HCT116 (cell line): ENCODE measurements at regions not wholly inside any gene's neighbourhood (a gene's known extent, or its start where the extent isn't known, plus 50 kb on each side); places are given as distances from the start of the nearest gene placed in this dataset.

Experiments
- ATAC-seq: fragments of 200-7000 bp; cut with Tn5 transposase; 2 replicates; pipeline ENCODE4 v1.9.1; 2020; ENCODE audit warnings: mild to moderate bottlenecking, moderate library complexity
- BruUV-seq: library from RNA; stranded (reverse); fragments of 400-500 nt; replicated peaks from 2 replicates; lab custom pipeline; 2021; lab: Mats Ljungman, UMichigan
- CTCF ChIA-PET: fragments of 300-600 bp; sonication (Branson Sonifier 250); formaldehyde crosslinking; loops from one replicate; lab custom pipeline; 2021; ENCODE audit warnings: antibody characterized with exemption; lab: Charles Lee
- POLR2A ChIA-PET: fragments of 300-600, 350-600 bp; sonication (Branson Sonifier 250); formaldehyde crosslinking; loops from one replicate; lab custom pipeline; 2021; ENCODE audit warnings: antibody characterized with exemption; lab: Charles Lee
- RAD21 ChIA-PET, 2 experiments: fragments of 300-600 bp; sonication (Branson Sonifier 250); formaldehyde crosslinking; loops; one replicate each; lab custom pipeline; 2023; ENCODE audit warnings: low total read pairs in 2 of 2; ENCODE audit not compliant: uncharacterized antibody in 2 of 2, unreplicated experiment in 2 of 2, low non-redundant PET in 1 of 2; lab: Charles Lee
- DNase-seq: peaks from one replicate; pipeline ENCODE4 v3.0.0-alpha.2; 2010; ENCODE audit warnings: low read depth, low spot score
- H2AFZ ChIP-seq: fragments of 200-600 bp; shearing (Covaris generic), sonication (generic); 2 replicates; pipeline ENCODE4 v1.6.1; 2017; ENCODE audit warnings: low read depth, mixed run types, mixed read lengths, antibody characterized with exemption, low read length; ENCODE audit not compliant: poor library complexity, severe bottlenecking
- H3K27ac ChIP-seq: 2 replicates; pipeline ENCODE4 v1.5.1; 2012; ENCODE audit warnings: low read depth, low read length
- H3K27me3 ChIP-seq: fragments of 200-600 bp; sonication (generic); 2 replicates; pipeline ENCODE4 v1.6.1; 2016; ENCODE audit warnings: mixed run types, low read length, mixed read lengths; ENCODE audit not compliant: insufficient read depth
- H3K36me3 ChIP-seq, 2 experiments: fragments of 200-500 bp in 1 of 2; fragments of 200-600 bp in 1 of 2; sonication (Bioruptor generic) in 1 of 2; sonication (generic) in 1 of 2; 2 replicates each; pipeline versions ENCODE4 v1.5.1 to v1.6.1; 2014 to 2016; ENCODE audit warnings: low read length in 2 of 2, inconsistent platforms in 1 of 2, mixed read lengths in 1 of 2, mixed run types in 1 of 2; ENCODE audit not compliant: insufficient read depth in 2 of 2, control insufficient read depth in 1 of 2
- H3K4me1 ChIP-seq, 2 experiments: fragments of 200-600 bp in 1 of 2; sonication (generic) in 1 of 2; 2 replicates each; pipeline versions ENCODE4 v1.5.1 to v1.6.1; 2012 to 2017; ENCODE audit warnings: low read length in 2 of 2, inconsistent platforms in 1 of 2, mild to moderate bottlenecking in 1 of 2, mixed read lengths in 1 of 2, mixed run types in 1 of 2, moderate library complexity in 1 of 2; ENCODE audit not compliant: insufficient read depth in 2 of 2, control insufficient read depth in 1 of 2
- H3K4me2 ChIP-seq: fragments of 200-600 bp; sonication (generic); 2 replicates; pipeline ENCODE4 v1.6.1; 2017; ENCODE audit warnings: mixed run types, low read length, mixed read lengths
- H3K4me3 ChIP-seq, 2 experiments: fragments of 200-600 bp in 1 of 2; sonication (generic) in 1 of 2; replicated peaks in 1 of 2; 2 replicates each; pipeline ENCODE4 v1.5.1; 2011 to 2016; ENCODE audit warnings: low read length in 2 of 2, control low read depth in 1 of 2, low read depth in 1 of 2, mild to moderate bottlenecking in 1 of 2, mixed read lengths in 1 of 2, mixed run types in 1 of 2
- H3K79me2 ChIP-seq: fragments of 200-600 bp; sonication (generic); 2 replicates; pipeline ENCODE4 v1.6.1; 2017; ENCODE audit warnings: mild to moderate bottlenecking, mixed run types, low read length, moderate library complexity, mixed read lengths; ENCODE audit not compliant: insufficient read depth
- H3K9ac ChIP-seq: fragments of 200-600 bp; sonication (generic); 2 replicates; pipeline ENCODE4 v1.6.1; 2016; ENCODE audit warnings: low read length, mixed read lengths
- H3K9me2 ChIP-seq: fragments of 200-600 bp; sonication (generic), shearing (Covaris generic); 2 replicates; pipeline ENCODE4 v1.6.1; 2017; ENCODE audit warnings: mixed run types, mild to moderate bottlenecking, moderate library complexity; ENCODE audit not compliant: insufficient read depth
- H3K9me3 ChIP-seq, 2 experiments: fragments of 200-500 bp in 1 of 2; fragments of 200-600 bp in 1 of 2; sonication (Bioruptor generic) in 1 of 2; sonication (generic) in 1 of 2; 2 replicates each; pipeline ENCODE4 v1.6.1; 2014 to 2017; ENCODE audit warnings: low read length in 2 of 2, mixed read lengths in 2 of 2, inconsistent platforms in 1 of 2, low read depth in 1 of 2, mild to moderate bottlenecking in 1 of 2, mixed run types in 1 of 2, moderate library complexity in 1 of 2; ENCODE audit not compliant: control insufficient read depth in 1 of 2, insufficient read depth in 1 of 2
- H4K20me1 ChIP-seq: fragments of 200-600 bp; sonication (generic), shearing (Covaris generic); 2 replicates; pipeline ENCODE4 v1.6.1; 2017; ENCODE audit warnings: mixed run types, mild to moderate bottlenecking, moderate library complexity; ENCODE audit not compliant: insufficient read depth
- CBX3 ChIP-seq: IDR thresholded peaks from 2 replicates; pipeline ENCODE4 v1.6.1; 2012; ENCODE audit warnings: low read depth
- CEBPB ChIP-seq: IDR thresholded peaks from 2 replicates; pipeline ENCODE4 v1.6.1; 2012; ENCODE audit warnings: low read depth
- EGR1 ChIP-seq: IDR thresholded peaks from 2 replicates; pipeline ENCODE4 v1.6.1; 2012; ENCODE audit warnings: low read depth
- FOSL1 ChIP-seq: IDR thresholded peaks from 2 replicates; pipeline ENCODE4 v1.6.1; 2012; ENCODE audit warnings: low read depth
- JUND ChIP-seq: IDR thresholded peaks from 2 replicates; pipeline ENCODE4 v1.6.1; 2012
- POLR2A ChIP-seq: IDR thresholded peaks from 2 replicates; pipeline ENCODE4 v1.7.0; 2011; ENCODE audit warnings: borderline replicate concordance; ENCODE audit not compliant: insufficient read depth, insufficient read length; ENCODE audit errors: extremely low read depth
- POLR2AphosphoS5 ChIP-seq: IDR thresholded peaks from 2 replicates; pipeline ENCODE4 v1.6.1; 2011; ENCODE audit warnings: mild to moderate bottlenecking, low read depth, low read length, moderate library complexity
- RAD21 ChIP-seq: IDR thresholded peaks from 2 replicates; pipeline ENCODE4 v1.6.1; 2012; ENCODE audit warnings: low read depth, mild to moderate bottlenecking
- SIN3A ChIP-seq: IDR thresholded peaks from 2 replicates; pipeline ENCODE4 v1.6.1; 2012; ENCODE audit warnings: low read depth
- SP1 ChIP-seq: IDR thresholded peaks from 2 replicates; pipeline ENCODE4 v1.6.1; 2012; ENCODE audit warnings: low read depth
- SRF ChIP-seq: IDR thresholded peaks from 2 replicates; pipeline ENCODE4 v1.6.1; 2012; ENCODE audit warnings: low read depth
- TCF7L2 ChIP-seq: IDR thresholded peaks from 2 replicates; pipeline ENCODE4 v1.7.0; 2011; ENCODE audit warnings: borderline replicate concordance, inconsistent platforms; ENCODE audit not compliant: insufficient read depth, insufficient read length; ENCODE audit errors: extremely low read depth
- YY1 ChIP-seq: IDR thresholded peaks from 2 replicates; pipeline ENCODE4 v1.6.1; 2011; ENCODE audit warnings: low read length, low read depth, moderate library complexity, mild to moderate bottlenecking; ENCODE audit not compliant: insufficient replicate concordance; ENCODE audit errors: extremely low read depth
- ZFX ChIP-seq: fragments of 450-650 bp; IDR thresholded peaks from 2 replicates; pipeline ENCODE4 v1.6.1; 2017
- ZNF274 ChIP-seq: fragments of 200-500 bp; sonication (Bioruptor generic); IDR thresholded peaks from 2 replicates; pipeline ENCODE4 v1.6.1; 2014; ENCODE audit warnings: mild to moderate bottlenecking, low read depth, low read length, inconsistent platforms
- intact Hi-C: fragments of 100-400 bp; cut with micrococcal nuclease; formaldehyde crosslinking; loops from 2 replicates; pipeline ENCODE4 v1.10.0; 2022
- TF ChIP-seq, protein P1 (sequence below): IDR thresholded peaks from 2 replicates; pipeline ENCODE4 v1.6.1; 2012; ENCODE audit warnings: low read depth
- TF ChIP-seq, protein P2 (sequence below): IDR thresholded peaks from 2 replicates; pipeline ENCODE4 v1.6.1; 2011; ENCODE audit warnings: mild to moderate bottlenecking, low read length, moderate library complexity; ENCODE audit not compliant: insufficient replicate concordance; ENCODE audit errors: extremely low read depth
- TF ChIP-seq, protein P3 (sequence below): IDR thresholded peaks from 2 replicates; pipeline ENCODE4 v1.6.1; 2012

DNA sequence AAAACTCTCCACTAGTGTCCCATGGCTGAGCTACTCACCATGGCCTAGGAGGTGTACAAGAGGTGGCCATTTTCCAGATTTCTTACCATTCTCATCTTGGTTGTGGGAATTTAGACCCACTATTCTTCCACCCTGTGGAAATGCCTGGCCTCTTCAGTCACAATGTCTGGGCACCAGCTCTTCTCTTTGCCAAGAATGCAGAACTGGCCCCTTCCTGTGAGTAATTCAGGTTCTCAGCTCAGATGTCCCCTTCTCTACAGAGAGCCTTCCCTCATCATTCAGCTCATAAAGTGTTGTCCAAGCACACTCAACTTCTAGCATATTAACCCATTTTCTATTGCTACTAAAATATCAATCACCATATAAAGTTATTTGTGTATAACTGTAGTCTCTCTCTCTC is 575.5 kb upstream of the KCNMB2 start:
- Histone ChIP-seq H3K4me2 (no peak overlapping the region), H3K4me1 (no peaks in the 10 kb centered on the region), H4K20me1 (no peaks in the 10 kb centered on the region), H3K4me3 (no peak overlapping the region), H2AFZ (no peak overlapping the region), H3K9ac (no peak overlapping the region), H3K9me2 (no peaks in the 10 kb centered on the region), H3K9me3 (no peaks in the 10 kb centered on the region), H3K36me3 (no peaks in the 10 kb centered on the region), H3K27me3 (no peaks in the 10 kb centered on the region), H3K79me2 (no peaks in the 10 kb centered on the region), H3K27ac (no peak overlapping the region)
- BruUV-seq, result no TSS peak
- POLR2A ChIA-PET, result no interaction called here
- TF ChIP-seq TCF7L2 (no peak), RAD21 (no peak), SIN3A (no peak), ZNF274 (no peak), CEBPB (no peak)
- TF ChIP-seq, protein P1, sequence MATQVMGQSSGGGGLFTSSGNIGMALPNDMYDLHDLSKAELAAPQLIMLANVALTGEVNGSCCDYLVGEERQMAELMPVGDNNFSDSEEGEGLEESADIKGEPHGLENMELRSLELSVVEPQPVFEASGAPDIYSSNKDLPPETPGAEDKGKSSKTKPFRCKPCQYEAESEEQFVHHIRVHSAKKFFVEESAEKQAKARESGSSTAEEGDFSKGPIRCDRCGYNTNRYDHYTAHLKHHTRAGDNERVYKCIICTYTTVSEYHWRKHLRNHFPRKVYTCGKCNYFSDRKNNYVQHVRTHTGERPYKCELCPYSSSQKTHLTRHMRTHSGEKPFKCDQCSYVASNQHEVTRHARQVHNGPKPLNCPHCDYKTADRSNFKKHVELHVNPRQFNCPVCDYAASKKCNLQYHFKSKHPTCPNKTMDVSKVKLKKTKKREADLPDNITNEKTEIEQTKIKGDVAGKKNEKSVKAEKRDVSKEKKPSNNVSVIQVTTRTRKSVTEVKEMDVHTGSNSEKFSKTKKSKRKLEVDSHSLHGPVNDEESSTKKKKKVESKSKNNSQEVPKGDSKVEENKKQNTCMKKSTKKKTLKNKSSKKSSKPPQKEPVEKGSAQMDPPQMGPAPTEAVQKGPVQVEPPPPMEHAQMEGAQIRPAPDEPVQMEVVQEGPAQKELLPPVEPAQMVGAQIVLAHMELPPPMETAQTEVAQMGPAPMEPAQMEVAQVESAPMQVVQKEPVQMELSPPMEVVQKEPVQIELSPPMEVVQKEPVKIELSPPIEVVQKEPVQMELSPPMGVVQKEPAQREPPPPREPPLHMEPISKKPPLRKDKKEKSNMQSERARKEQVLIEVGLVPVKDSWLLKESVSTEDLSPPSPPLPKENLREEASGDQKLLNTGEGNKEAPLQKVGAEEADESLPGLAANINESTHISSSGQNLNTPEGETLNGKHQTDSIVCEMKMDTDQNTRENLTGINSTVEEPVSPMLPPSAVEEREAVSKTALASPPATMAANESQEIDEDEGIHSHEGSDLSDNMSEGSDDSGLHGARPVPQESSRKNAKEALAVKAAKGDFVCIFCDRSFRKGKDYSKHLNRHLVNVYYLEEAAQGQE, result no peak
- RAD21 ChIA-PET, result no interaction called here
- CTCF ChIA-PET, result no interaction called here
- intact Hi-C loops, result no loop called here
- ATAC-seq, result no peak
- no peak for DNase-seq

DNA sequence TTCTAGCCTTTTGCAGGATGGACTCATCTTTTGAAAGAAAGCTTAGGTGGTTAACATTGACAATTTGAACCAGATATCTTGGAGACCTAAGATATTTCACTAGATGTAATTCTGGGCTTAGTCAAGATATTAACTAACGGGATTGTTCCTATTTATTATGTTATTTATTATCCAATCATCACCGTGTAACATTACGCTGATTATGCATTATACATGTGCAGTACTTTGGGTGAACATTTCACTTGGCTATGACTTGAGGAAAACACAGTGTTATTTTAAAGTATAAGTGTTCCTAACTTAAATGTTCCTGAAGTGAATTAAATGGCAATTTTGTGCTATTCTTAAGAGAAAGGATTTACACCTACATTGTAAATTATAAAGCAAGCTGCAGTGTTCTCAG is 574.5 kb upstream of the KCNMB2 start:
- Histone ChIP-seq H3K4me1 (no peaks in the 10 kb centered on the region), H3K79me2 (no peaks in the 10 kb centered on the region), H3K9me2 (no peaks in the 10 kb centered on the region), H3K4me2 (no peak overlapping the region), H3K9ac (no peak overlapping the region), H3K4me3 (no peak overlapping the region), H4K20me1 (no peaks in the 10 kb centered on the region), H2AFZ (no peak overlapping the region), H3K36me3 (no peaks in the 10 kb centered on the region), H3K9me3 (no peaks in the 10 kb centered on the region), H3K27ac (no peak overlapping the region), H3K27me3 (no peaks in the 10 kb centered on the region)
- intact Hi-C loops, result no loop called here
- ATAC-seq, result no peak
- no peak for DNase-seq
- ChIA-PET POLR2A (no interaction called here), CTCF (no interaction called here), RAD21 (no interaction called here)
- no TSS peak for BruUV-seq
- TF ChIP-seq FOSL1 (no peak), POLR2A (no peak), SRF (no peak), POLR2AphosphoS5 (no peak), RAD21 (no peak), TCF7L2 (no peak), JUND (no peak), SP1 (no peak), ZFX (no peak), EGR1 (no peak), YY1 (no peak), SIN3A (no peak), CBX3 (no peak)
- TF ChIP-seq, protein P2, sequence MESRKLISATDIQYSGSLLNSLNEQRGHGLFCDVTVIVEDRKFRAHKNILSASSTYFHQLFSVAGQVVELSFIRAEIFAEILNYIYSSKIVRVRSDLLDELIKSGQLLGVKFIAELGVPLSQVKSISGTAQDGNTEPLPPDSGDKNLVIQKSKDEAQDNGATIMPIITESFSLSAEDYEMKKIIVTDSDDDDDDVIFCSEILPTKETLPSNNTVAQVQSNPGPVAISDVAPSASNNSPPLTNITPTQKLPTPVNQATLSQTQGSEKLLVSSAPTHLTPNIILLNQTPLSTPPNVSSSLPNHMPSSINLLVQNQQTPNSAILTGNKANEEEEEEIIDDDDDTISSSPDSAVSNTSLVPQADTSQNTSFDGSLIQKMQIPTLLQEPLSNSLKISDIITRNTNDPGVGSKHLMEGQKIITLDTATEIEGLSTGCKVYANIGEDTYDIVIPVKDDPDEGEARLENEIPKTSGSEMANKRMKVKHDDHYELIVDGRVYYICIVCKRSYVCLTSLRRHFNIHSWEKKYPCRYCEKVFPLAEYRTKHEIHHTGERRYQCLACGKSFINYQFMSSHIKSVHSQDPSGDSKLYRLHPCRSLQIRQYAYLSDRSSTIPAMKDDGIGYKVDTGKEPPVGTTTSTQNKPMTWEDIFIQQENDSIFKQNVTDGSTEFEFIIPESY, result no peak
- TF ChIP-seq, protein P3, sequence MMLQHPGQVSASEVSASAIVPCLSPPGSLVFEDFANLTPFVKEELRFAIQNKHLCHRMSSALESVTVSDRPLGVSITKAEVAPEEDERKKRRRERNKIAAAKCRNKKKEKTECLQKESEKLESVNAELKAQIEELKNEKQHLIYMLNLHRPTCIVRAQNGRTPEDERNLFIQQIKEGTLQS, result no peak
